Panc1 (cell line): ENCODE measurements at regions not wholly inside any gene's neighbourhood (a gene's known extent, or its start where the extent isn't known, plus 50 kb on each side); places are given as distances from the start of the nearest gene placed in this dataset.

ENCODE experiments used
- ATAC-seq: fragments of 200-7000 bp; cut with Tn5 transposase; 2 replicates; pipeline ENCODE4 v1.9.1; 2020; ENCODE audit warnings: mild to moderate bottlenecking, moderate library complexity
- BruUV-seq: library from RNA; stranded (reverse); fragments of 400-500 nt; replicated peaks from 2 replicates; lab custom pipeline; 2021; lab: Mats Ljungman, UMichigan
- CTCF ChIA-PET: fragments of 300-600 bp; sonication (Branson Sonifier 250); formaldehyde crosslinking; loops from one replicate; lab custom pipeline; 2022; ENCODE audit warnings: antibody characterized with exemption; lab: Charles Lee
- POLR2A ChIA-PET: fragments of 300-600 bp; sonication (Branson Sonifier 250); formaldehyde crosslinking; loops from one replicate; lab custom pipeline; 2022; ENCODE audit warnings: antibody characterized with exemption; lab: Charles Lee
- DNase-seq: peaks from one replicate; pipeline ENCODE4 v3.0.0-alpha.2; 2010; ENCODE audit warnings: low read depth, low spot score
- H3K27ac ChIP-seq: 2 replicates; pipeline ENCODE4 v1.5.1; 2011; ENCODE audit warnings: mild to moderate bottlenecking, low read length, inconsistent platforms
- H3K27me3 ChIP-seq: fragments of 200-500 bp; sonication (Bioruptor generic); 2 replicates; pipeline ENCODE4 v1.6.0; 2014; ENCODE audit warnings: low read length, inconsistent platforms; ENCODE audit not compliant: control insufficient read depth, insufficient read depth
- H3K36me3 ChIP-seq: fragments of 200-500 bp; sonication (Bioruptor generic); 2 replicates; pipeline ENCODE4 v1.5.1; 2014; ENCODE audit warnings: inconsistent platforms, mild to moderate bottlenecking, low read length, moderate library complexity; ENCODE audit not compliant: control insufficient read depth, insufficient read depth
- H3K4me1 ChIP-seq: 2 replicates; pipeline ENCODE4 v1.5.1; 2011; ENCODE audit warnings: inconsistent platforms, mild to moderate bottlenecking, low read length, moderate library complexity; ENCODE audit not compliant: control insufficient read depth, insufficient read depth
- H3K4me3 ChIP-seq, 2 experiments: 2 replicates each; pipeline ENCODE4 v1.5.1; 2011 to 2012; ENCODE audit warnings: low read depth in 2 of 2, low read length in 2 of 2, mild to moderate bottlenecking in 2 of 2, inconsistent platforms in 1 of 2, moderate library complexity in 1 of 2
- H3K9me3 ChIP-seq: fragments of 200-500 bp; sonication (Bioruptor generic); 2 replicates; pipeline ENCODE4 v1.5.1; 2014; ENCODE audit warnings: low read depth, mild to moderate bottlenecking, inconsistent platforms, low read length, moderate library complexity; ENCODE audit not compliant: control insufficient read depth, insufficient read depth
- POLR2AphosphoS5 ChIP-seq: IDR thresholded peaks from 2 replicates; pipeline ENCODE4 v1.6.1; 2012; ENCODE audit warnings: mild to moderate bottlenecking, low read depth, low read length, moderate library complexity
- REST ChIP-seq, 2 experiments: IDR thresholded peaks; 2 replicates each; pipeline ENCODE4 v1.6.1; 2011 to 2012; ENCODE audit warnings: low read depth in 2 of 2, control low read depth in 1 of 2, low read length in 1 of 2, mild to moderate bottlenecking in 1 of 2, moderate library complexity in 1 of 2; ENCODE audit not compliant: insufficient read depth in 1 of 2
- SIN3A ChIP-seq: IDR thresholded peaks from 2 replicates; pipeline ENCODE4 v1.6.1; 2012; ENCODE audit warnings: low read depth, mild to moderate bottlenecking, low read length, moderate library complexity, borderline replicate concordance; ENCODE audit not compliant: insufficient read depth
- TCF7L2 ChIP-seq: IDR thresholded peaks from 2 replicates; pipeline ENCODE4 v1.6.1; 2011; ENCODE audit warnings: mild to moderate bottlenecking, low read depth, low read length, inconsistent platforms
- in situ Hi-C: cut with HindIII; loops from 2 replicates; pipeline ENCODE4 v1.10.0; 2016; ENCODE audit warnings: low sequenced_read_pairs, low pct_unique_long_range_greater_than_20kb
- intact Hi-C: fragments of 100-400 bp; cut with micrococcal nuclease; formaldehyde crosslinking; loops from one replicate; pipeline ENCODE4 v1.10.0; 2022; ENCODE audit not compliant: unreplicated experiment
- TF ChIP-seq, protein P1 (sequence below): fragments of 450-650 bp; IDR thresholded peaks from 2 replicates; pipeline ENCODE4 v1.5.1; 2017; ENCODE audit warnings: mild to moderate bottlenecking

- DNase-seq: no peak
- BruUV-seq: no TSS peak
- no peak overlapping the region for H3K4me3 ChIP-seq
- intact Hi-C loops (no loop called here), in situ Hi-C loops (no loop called here)
- no peak for ATAC-seq
- H3K27ac ChIP-seq: no peak overlapping the region
- no peaks in the 10 kb centered on the region for H3K4me1 ChIP-seq
- no peaks in the 10 kb centered on the region for H3K36me3 ChIP-seq
- ChIA-PET POLR2A (no interaction called here), CTCF (no interaction called here)
- H3K9me3 ChIP-seq: no peaks in the 10 kb centered on the region
- no peaks in the 10 kb centered on the region for H3K27me3 ChIP-seq
- TF ChIP-seq SIN3A (no peak), TCF7L2 (no peak), REST (IDR thresholded peaks at IDR 0.05; ENCODE audit: insufficient read depth in 1 of 2, low read depth in 2 of 2, low read length in 1 of 2) (no peak), POLR2AphosphoS5 (no peak)
- TF ChIP-seq, protein P1, sequence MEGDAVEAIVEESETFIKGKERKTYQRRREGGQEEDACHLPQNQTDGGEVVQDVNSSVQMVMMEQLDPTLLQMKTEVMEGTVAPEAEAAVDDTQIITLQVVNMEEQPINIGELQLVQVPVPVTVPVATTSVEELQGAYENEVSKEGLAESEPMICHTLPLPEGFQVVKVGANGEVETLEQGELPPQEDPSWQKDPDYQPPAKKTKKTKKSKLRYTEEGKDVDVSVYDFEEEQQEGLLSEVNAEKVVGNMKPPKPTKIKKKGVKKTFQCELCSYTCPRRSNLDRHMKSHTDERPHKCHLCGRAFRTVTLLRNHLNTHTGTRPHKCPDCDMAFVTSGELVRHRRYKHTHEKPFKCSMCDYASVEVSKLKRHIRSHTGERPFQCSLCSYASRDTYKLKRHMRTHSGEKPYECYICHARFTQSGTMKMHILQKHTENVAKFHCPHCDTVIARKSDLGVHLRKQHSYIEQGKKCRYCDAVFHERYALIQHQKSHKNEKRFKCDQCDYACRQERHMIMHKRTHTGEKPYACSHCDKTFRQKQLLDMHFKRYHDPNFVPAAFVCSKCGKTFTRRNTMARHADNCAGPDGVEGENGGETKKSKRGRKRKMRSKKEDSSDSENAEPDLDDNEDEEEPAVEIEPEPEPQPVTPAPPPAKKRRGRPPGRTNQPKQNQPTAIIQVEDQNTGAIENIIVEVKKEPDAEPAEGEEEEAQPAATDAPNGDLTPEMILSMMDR: no peak
Observed at GRCh38 chr5:40266952-40267351, 412.8 kb upstream of the PTGER4 start.

DNA sequence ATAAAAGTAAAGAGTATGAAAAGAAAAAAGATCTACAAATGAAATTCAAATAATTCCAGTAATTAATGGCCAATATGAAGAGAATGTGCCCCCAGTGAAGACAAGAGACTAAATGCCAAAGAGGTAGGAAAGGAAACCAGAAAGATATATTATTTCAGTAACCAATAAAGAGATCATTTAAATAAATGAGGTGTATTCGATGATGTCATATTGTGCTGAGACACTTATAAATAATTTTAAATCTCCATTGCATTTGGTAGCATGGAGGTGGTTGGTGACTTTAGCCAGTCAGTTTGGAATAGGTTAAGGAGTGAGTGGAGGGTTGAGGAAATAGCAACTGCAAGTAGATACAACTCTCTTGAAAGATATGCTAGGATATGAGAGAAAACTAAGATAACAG, 417.7 kb upstream of the PTGER4 start:
- ATAC-seq (no peak), DNase-seq (no peak)
- ChIA-PET POLR2A (no interaction called here), CTCF (no interaction called here)
- no TSS peak for BruUV-seq
- Histone ChIP-seq H3K27me3 (no peaks in the 10 kb centered on the region), H3K9me3 (no peaks in the 10 kb centered on the region), H3K36me3 (no peaks in the 10 kb centered on the region), H3K4me3 (no peak overlapping the region), H3K27ac (no peak overlapping the region), H3K4me1 (no peaks in the 10 kb centered on the region)
- TF ChIP-seq, protein P1: no peak
- TF ChIP-seq REST (IDR thresholded peaks at IDR 0.05; ENCODE audit: insufficient read depth in 1 of 2, low read depth in 2 of 2, low read length in 1 of 2) (no peak), POLR2AphosphoS5 (no peak), TCF7L2 (no peak), SIN3A (no peak)
- intact Hi-C loops: no loop called here
- in situ Hi-C loops: no loop called here
